Smooth muscle cell (in vitro differentiated cells): ENCODE measurements at regions not wholly inside any gene's neighbourhood (a gene's known extent, or its start where the extent isn't known, plus 50 kb on each side); places are given as distances from the start of the nearest gene placed in this dataset.

ENCODE experiments used
- DNase-seq: peaks from one replicate; lab custom pipeline; 2025; ENCODE audit not compliant: unreplicated experiment; lab: John Stamatoyannopoulos, UW
- H2AFZ ChIP-seq: fragments of 200-600 bp; sonication (generic); 2 replicates; pipeline ENCODE4 v1.6.0; 2016; ENCODE audit warnings: antibody characterized with exemption, low read depth, mild to moderate bottlenecking
- H3F3A ChIP-seq: fragments of 200-600 bp; sonication (generic); 2 replicates; pipeline ENCODE4 v1.6.0; 2017; ENCODE audit warnings: antibody characterized with exemption, low read depth
- H3K27ac ChIP-seq: fragments of 200-600 bp; sonication (generic); 2 replicates; pipeline ENCODE4 v1.5.1; 2016; ENCODE audit warnings: low read depth, mild to moderate bottlenecking
- H3K27me3 ChIP-seq: fragments of 200-600 bp; sonication (generic); 2 replicates; pipeline ENCODE4 v1.6.1; 2016; ENCODE audit warnings: low read depth, mild to moderate bottlenecking
- H3K36me3 ChIP-seq: fragments of 200-600 bp; sonication (generic); 2 replicates; pipeline ENCODE4 v1.5.1; 2016; ENCODE audit warnings: low read depth
- H3K4me1 ChIP-seq: fragments of 200-600 bp; sonication (generic); 2 replicates; pipeline ENCODE4 v1.5.1; 2016; ENCODE audit warnings: low read depth
- H3K4me2 ChIP-seq: fragments of 200-600 bp; sonication (generic); 2 replicates; pipeline ENCODE4 v1.6.0; 2016; ENCODE audit warnings: mild to moderate bottlenecking
- H3K4me3 ChIP-seq: fragments of 200-600 bp; sonication (generic); 2 replicates; pipeline ENCODE4 v1.5.1; 2016; ENCODE audit warnings: mild to moderate bottlenecking
- H3K79me2 ChIP-seq: fragments of 200-600 bp; sonication (generic); 2 replicates; pipeline ENCODE4 v1.6.0; 2016; ENCODE audit warnings: low read depth, mild to moderate bottlenecking
- H3K9ac ChIP-seq: fragments of 200-600 bp; sonication (generic); 2 replicates; pipeline ENCODE4 v1.6.0; 2016; ENCODE audit warnings: low read depth
- H3K9me3 ChIP-seq: fragments of 200-600 bp; sonication (generic); replicated peaks from 2 replicates; pipeline ENCODE4 v1.5.1; 2016; ENCODE audit warnings: low read depth
- H4K20me1 ChIP-seq: fragments of 200-600 bp; sonication (generic); 2 replicates; pipeline ENCODE4 v1.6.0; 2016; ENCODE audit warnings: low read depth
- WGBS: methylation state at CpG from one replicate; pipeline ENCODE4 v1.1.7; 2016; ENCODE audit warnings: low lambda C conversion rate; 5-methylcytosine and 5-hydroxymethylcytosine counted together
- TF ChIP-seq, protein P1 (sequence below): fragments of 200-600 bp; sonication (generic); IDR thresholded peaks from 2 replicates; pipeline ENCODE4 v1.5.1; 2017; ENCODE audit warnings: borderline replicate concordance, mild to moderate bottlenecking, antibody characterized with exemption; ENCODE audit not compliant: insufficient read depth, poor library complexity, severe bottlenecking

- Histone ChIP-seq H3K4me1 (peaks cover 7% of the 10 kb centered on the region), H3K27ac (peak overlapping the region; percentile 15), H4K20me1 (no peaks in the 10 kb centered on the region), H3K79me2 (no peaks in the 10 kb centered on the region), H2AFZ (no peak overlapping the region), H3K9me3 (no peaks in the 10 kb centered on the region), H3K4me3 (no peak overlapping the region), H3K9ac (no peak overlapping the region), H3F3A (no peaks in the 10 kb centered on the region), H3K27me3 (no peaks in the 10 kb centered on the region), H3K36me3 (no peaks in the 10 kb centered on the region), H3K4me2 (no peak overlapping the region)
- TF ChIP-seq, protein P1, sequence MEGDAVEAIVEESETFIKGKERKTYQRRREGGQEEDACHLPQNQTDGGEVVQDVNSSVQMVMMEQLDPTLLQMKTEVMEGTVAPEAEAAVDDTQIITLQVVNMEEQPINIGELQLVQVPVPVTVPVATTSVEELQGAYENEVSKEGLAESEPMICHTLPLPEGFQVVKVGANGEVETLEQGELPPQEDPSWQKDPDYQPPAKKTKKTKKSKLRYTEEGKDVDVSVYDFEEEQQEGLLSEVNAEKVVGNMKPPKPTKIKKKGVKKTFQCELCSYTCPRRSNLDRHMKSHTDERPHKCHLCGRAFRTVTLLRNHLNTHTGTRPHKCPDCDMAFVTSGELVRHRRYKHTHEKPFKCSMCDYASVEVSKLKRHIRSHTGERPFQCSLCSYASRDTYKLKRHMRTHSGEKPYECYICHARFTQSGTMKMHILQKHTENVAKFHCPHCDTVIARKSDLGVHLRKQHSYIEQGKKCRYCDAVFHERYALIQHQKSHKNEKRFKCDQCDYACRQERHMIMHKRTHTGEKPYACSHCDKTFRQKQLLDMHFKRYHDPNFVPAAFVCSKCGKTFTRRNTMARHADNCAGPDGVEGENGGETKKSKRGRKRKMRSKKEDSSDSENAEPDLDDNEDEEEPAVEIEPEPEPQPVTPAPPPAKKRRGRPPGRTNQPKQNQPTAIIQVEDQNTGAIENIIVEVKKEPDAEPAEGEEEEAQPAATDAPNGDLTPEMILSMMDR: no peak
- WGBS: 94% methylated on average over 7 of the region's 7 CpGs
- no peak for DNase-seq
These were observed 87.2 kb upstream of the KIF5B start for GRCh38 chr10:32143302-32143847.

DNA sequence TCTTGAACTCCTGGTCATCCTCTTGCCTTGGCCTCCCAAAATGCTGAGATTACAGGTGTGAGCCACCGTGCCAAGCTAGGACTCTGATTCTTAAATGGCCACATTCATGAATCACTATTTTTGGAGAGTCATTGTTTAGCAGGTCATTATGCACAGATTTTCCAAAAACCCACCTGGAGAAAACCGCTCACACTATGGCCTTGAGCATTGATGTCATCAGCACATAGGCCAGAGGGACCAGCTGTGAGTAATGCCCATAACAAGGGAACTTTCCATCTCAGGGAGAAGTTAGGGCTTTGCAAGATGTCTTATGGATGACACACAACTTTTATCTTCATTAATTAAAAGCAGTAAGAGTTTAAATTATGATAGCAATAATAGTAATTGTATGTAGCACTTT, 86.4 kb upstream of the KIF5B start:
- H3K9ac ChIP-seq: no peak overlapping the region
- no peaks in the 10 kb centered on the region for H3K36me3 ChIP-seq
- no peaks in the 10 kb centered on the region for H3K27me3 ChIP-seq
- H3K79me2 ChIP-seq: no peaks in the 10 kb centered on the region
- no peak for DNase-seq
- H2AFZ ChIP-seq: no peak overlapping the region
- peak overlapping the region; percentile 15 for H3K27ac ChIP-seq
- TF ChIP-seq, protein P1: no peak
- H4K20me1 ChIP-seq: no peaks in the 10 kb centered on the region
- WGBS: 88% methylated on average over 2 of the region's 2 CpGs
- H3K4me3 ChIP-seq: no peak overlapping the region
- H3K4me2 ChIP-seq: no peak overlapping the region
- no peaks in the 10 kb centered on the region for H3K9me3 ChIP-seq
- H3K4me1 ChIP-seq: peaks cover 7% of the 10 kb centered on the region
- H3F3A ChIP-seq: no peaks in the 10 kb centered on the region

- DNase-seq: no peak
- Histone ChIP-seq H3K27me3 (no peaks in the 10 kb centered on the region), H3K9me3 (no peaks in the 10 kb centered on the region), H2AFZ (no peak overlapping the region), H3K4me2 (no peak overlapping the region), H3K79me2 (no peaks in the 10 kb centered on the region), H3K9ac (no peak overlapping the region), H3K4me1 (peaks cover 7% of the 10 kb centered on the region), H4K20me1 (no peaks in the 10 kb centered on the region), H3K27ac (no peak overlapping the region), H3K36me3 (no peaks in the 10 kb centered on the region), H3F3A (no peaks in the 10 kb centered on the region), H3K4me3 (no peak overlapping the region)
- TF ChIP-seq, protein P1: no peak
- WGBS: 73% methylated on average over 12 of the region's 12 CpGs
These were observed 85.0 kb upstream of the KIF5B start for GRCh38 chr10:32141018-32141807.
